OCI-LY7 (cell line): ENCODE measurements at regions not wholly inside any gene's neighbourhood (a gene's known extent, or its start where the extent isn't known, plus 50 kb on each side); places are given as distances from the start of the nearest gene placed in this dataset.

Experiments used
- BruUV-seq: library from RNA; stranded (reverse); fragments of 400-500 nt; replicated peaks from 2 replicates; lab custom pipeline; 2021; lab: Mats Ljungman, UMichigan
- CTCF ChIA-PET: fragments of 300-600 bp; sonication (Branson Sonifier 250); formaldehyde crosslinking; loops from one replicate; lab custom pipeline; 2022; ENCODE audit warnings: antibody characterized with exemption; ENCODE audit not compliant: unreplicated experiment; lab: Charles Lee
- POLR2A ChIA-PET: fragments of 300-600 bp; sonication (Branson Sonifier 250); formaldehyde crosslinking; loops from one replicate; lab custom pipeline; 2022; ENCODE audit warnings: antibody characterized with exemption; lab: Charles Lee
- DNase-seq: peaks from one replicate; pipeline ENCODE4 v3.0.0-alpha.2; 2015; ENCODE audit warnings: low spot score
- H2AFZ ChIP-seq: fragments of 200-600 bp; sonication (generic), shearing (Covaris generic); 2 replicates; pipeline ENCODE4 v1.6.1; 2014; ENCODE audit warnings: mild to moderate bottlenecking, antibody characterized with exemption, low read length, moderate library complexity
- H3K27ac ChIP-seq: fragments of 200-600 bp; sonication (generic); 2 replicates; pipeline ENCODE4 v1.5.1; 2014; ENCODE audit warnings: mixed run types, low read depth, mild to moderate bottlenecking, moderate library complexity, low read length, inconsistent platforms; ENCODE audit not compliant: poor library complexity, severe bottlenecking
- H3K36me3 ChIP-seq: fragments of 200-600 bp; sonication (generic); 2 replicates; pipeline ENCODE4 v1.6.1; 2014; ENCODE audit warnings: mild to moderate bottlenecking, antibody characterized with exemption, low read length, moderate library complexity, mixed read lengths; ENCODE audit not compliant: insufficient read depth
- H3K4me1 ChIP-seq: fragments of 200-600 bp; sonication (generic); 2 replicates; pipeline ENCODE4 v1.5.1; 2014; ENCODE audit warnings: mild to moderate bottlenecking, low read length; ENCODE audit not compliant: insufficient read depth, poor library complexity, severe bottlenecking
- H3K4me2 ChIP-seq: fragments of 200-600 bp; sonication (generic); 2 replicates; pipeline ENCODE4 v1.6.1; 2014; ENCODE audit warnings: mild to moderate bottlenecking, low read length
- H3K4me3 ChIP-seq: fragments of 200-600 bp; sonication (generic); 2 replicates; pipeline ENCODE4 v1.5.1; 2014; ENCODE audit warnings: mild to moderate bottlenecking, low read depth, low read length; ENCODE audit not compliant: poor library complexity, severe bottlenecking
- H3K79me2 ChIP-seq: fragments of 200-600 bp; sonication (generic); 2 replicates; pipeline ENCODE4 v1.6.1; 2016; ENCODE audit warnings: low read depth, mild to moderate bottlenecking, low read length, moderate library complexity, mixed read lengths; ENCODE audit not compliant: insufficient read depth
- H3K9me2 ChIP-seq: fragments of 200-600 bp; sonication (generic); 2 replicates; pipeline ENCODE4 v1.6.1; 2016; ENCODE audit warnings: mild to moderate bottlenecking, low read length, mixed read lengths; ENCODE audit not compliant: insufficient read depth
- H3K9me3 ChIP-seq: fragments of 200-600 bp; sonication (generic); 2 replicates; pipeline ENCODE4 v1.6.1; 2014; ENCODE audit warnings: mild to moderate bottlenecking, mixed run types, low read length, mixed read lengths
- H4K20me1 ChIP-seq: fragments of 200-600 bp; sonication (generic); 2 replicates; pipeline ENCODE4 v1.6.1; 2014; ENCODE audit warnings: mild to moderate bottlenecking, antibody characterized with exemption, low read length, moderate library complexity, mixed read lengths; ENCODE audit not compliant: insufficient read depth
- EZH2phosphoT487 ChIP-seq: fragments of 200-600 bp; sonication (generic); IDR thresholded peaks from 2 replicates; pipeline ENCODE4 v1.6.1; 2018; ENCODE audit warnings: low read depth, borderline replicate concordance, mild to moderate bottlenecking, mixed run types, antibody characterized with exemption, low read length, moderate library complexity, mixed read lengths
- intact Hi-C: fragments of 100-400 bp; cut with micrococcal nuclease; formaldehyde crosslinking; loops from one replicate; pipeline ENCODE4 v1.10.0; 2022; ENCODE audit not compliant: unreplicated experiment
- TF ChIP-seq, protein P1 (sequence below): fragments of 200-600 bp; sonication (generic); conservative IDR thresholded peaks from 2 replicates; pipeline ENCODE4 v1.5.1; 2014; ENCODE audit warnings: mild to moderate bottlenecking, antibody characterized with exemption, low read length, moderate library complexity, mixed read lengths

DNA sequence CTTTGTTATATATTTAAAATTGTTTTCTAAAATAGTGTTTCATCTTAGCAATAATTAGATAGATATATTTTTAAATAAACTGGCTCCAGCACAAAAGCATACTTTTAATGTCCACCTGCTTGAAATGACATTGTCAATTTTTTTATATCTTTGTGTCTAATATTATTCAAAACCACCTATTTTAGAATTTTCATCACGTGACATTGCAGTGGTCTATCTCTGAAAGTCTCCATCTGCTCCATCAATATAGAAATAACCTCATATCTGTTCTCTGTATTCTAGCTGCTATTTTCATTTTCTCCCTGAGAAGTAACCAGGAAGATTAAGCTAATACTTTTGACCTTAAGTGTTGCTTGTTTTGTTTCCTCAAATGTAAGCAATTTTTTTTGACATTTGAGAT, 248.0 kb upstream of the CNTNAP5 start:
- Histone ChIP-seq H3K9me2 (no peaks in the 10 kb centered on the region), H3K79me2 (no peaks in the 10 kb centered on the region), H3K9me3 (no peaks in the 10 kb centered on the region), H3K4me2 (no peak overlapping the region), H4K20me1 (no peaks in the 10 kb centered on the region), H3K27ac (no peak overlapping the region), H3K4me3 (no peak overlapping the region), H3K4me1 (no peaks in the 10 kb centered on the region), H3K36me3 (no peaks in the 10 kb centered on the region), H2AFZ (no peak overlapping the region)
- POLR2A ChIA-PET = no interaction called here
- intact Hi-C loops = no loop called here
- DNase-seq = no peak
- BruUV-seq = no TSS peak
- TF ChIP-seq, protein P1, sequence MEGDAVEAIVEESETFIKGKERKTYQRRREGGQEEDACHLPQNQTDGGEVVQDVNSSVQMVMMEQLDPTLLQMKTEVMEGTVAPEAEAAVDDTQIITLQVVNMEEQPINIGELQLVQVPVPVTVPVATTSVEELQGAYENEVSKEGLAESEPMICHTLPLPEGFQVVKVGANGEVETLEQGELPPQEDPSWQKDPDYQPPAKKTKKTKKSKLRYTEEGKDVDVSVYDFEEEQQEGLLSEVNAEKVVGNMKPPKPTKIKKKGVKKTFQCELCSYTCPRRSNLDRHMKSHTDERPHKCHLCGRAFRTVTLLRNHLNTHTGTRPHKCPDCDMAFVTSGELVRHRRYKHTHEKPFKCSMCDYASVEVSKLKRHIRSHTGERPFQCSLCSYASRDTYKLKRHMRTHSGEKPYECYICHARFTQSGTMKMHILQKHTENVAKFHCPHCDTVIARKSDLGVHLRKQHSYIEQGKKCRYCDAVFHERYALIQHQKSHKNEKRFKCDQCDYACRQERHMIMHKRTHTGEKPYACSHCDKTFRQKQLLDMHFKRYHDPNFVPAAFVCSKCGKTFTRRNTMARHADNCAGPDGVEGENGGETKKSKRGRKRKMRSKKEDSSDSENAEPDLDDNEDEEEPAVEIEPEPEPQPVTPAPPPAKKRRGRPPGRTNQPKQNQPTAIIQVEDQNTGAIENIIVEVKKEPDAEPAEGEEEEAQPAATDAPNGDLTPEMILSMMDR = no peak
- TF ChIP-seq EZH2phosphoT487 = no peak
- CTCF ChIA-PET = no interaction called here

DNA sequence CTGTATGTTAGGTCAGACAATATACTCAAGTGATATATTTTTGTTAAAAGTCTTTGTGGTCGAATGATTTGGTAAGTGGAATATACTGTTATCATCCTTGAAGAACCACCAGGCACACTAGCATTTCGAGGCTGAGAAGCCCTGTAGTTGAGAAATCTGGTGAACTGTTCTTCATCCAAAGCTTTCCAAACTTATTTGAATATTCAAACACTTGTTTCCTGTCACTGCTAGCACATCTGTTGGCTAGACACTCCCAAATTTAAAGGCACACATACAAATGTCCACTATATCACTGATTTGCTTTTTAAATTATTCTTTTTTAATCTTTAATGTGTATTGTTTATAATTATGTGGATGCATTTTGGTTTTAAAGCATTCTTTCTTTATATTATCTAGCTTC, 241.9 kb upstream of the CNTNAP5 start:
- no peak for DNase-seq
- Histone ChIP-seq H3K4me2 (no peak overlapping the region), H3K79me2 (no peaks in the 10 kb centered on the region), H3K27ac (no peak overlapping the region), H3K4me1 (no peaks in the 10 kb centered on the region), H3K36me3 (no peaks in the 10 kb centered on the region), H3K9me3 (no peaks in the 10 kb centered on the region), H3K9me2 (no peaks in the 10 kb centered on the region), H3K4me3 (no peak overlapping the region), H4K20me1 (no peaks in the 10 kb centered on the region), H2AFZ (no peak overlapping the region)
- intact Hi-C loops = no loop called here
- TF ChIP-seq EZH2phosphoT487 = no peak
- TF ChIP-seq, protein P1 = no peak
- ChIA-PET CTCF (no interaction called here), POLR2A (no interaction called here)
- no TSS peak for BruUV-seq

DNA sequence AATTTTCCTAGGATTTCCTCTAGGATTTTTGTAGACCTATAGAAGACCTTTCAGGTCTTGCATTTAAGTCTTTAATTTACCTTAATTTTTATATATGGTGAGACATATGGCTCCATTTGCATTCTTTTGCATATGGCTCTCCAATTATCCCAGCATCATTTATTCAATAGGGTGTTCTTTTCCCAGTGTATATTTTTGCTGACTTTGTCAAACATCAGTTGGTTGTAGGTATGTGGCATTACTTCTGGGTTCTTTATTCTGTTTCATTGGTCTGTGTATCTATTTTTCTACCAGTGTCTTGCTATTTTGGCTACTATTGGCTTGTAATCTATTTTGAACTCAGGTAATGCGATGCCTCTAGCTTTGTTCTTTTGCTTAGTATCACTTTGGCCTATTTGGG, 239.8 kb upstream of the CNTNAP5 start:
- no TSS peak for BruUV-seq
- no peaks in the 10 kb centered on the region for H4K20me1 ChIP-seq
- H3K36me3 ChIP-seq = no peaks in the 10 kb centered on the region
- H3K9me2 ChIP-seq = no peaks in the 10 kb centered on the region
- H3K9me3 ChIP-seq = no peaks in the 10 kb centered on the region
- intact Hi-C loops = no loop called here
- DNase-seq = no peak
- no peak overlapping the region for H3K27ac ChIP-seq
- no peaks in the 10 kb centered on the region for H3K79me2 ChIP-seq
- TF ChIP-seq EZH2phosphoT487 = no peak
- TF ChIP-seq, protein P1 = no peak
- H2AFZ ChIP-seq = no peak overlapping the region
- POLR2A ChIA-PET = no interaction called here
- CTCF ChIA-PET = no interaction called here
- H3K4me1 ChIP-seq = no peaks in the 10 kb centered on the region
- no peak overlapping the region for H3K4me2 ChIP-seq
- H3K4me3 ChIP-seq = no peak overlapping the region
